ENCODE measurements at regions not wholly inside any gene's neighbourhood (a gene's known extent, or its start where the extent isn't known, plus 50 kb on each side); places are given as distances from the start of the nearest gene placed in this dataset.

- no peak for DNase-seq (ENCODE audit: extremely low spot score)
- POLR2A ChIA-PET: no interaction called here
- CTCF ChIA-PET: no interaction called here
- TF ChIP-seq LEF1 (IDR thresholded peaks at IDR 0.05; ENCODE audit: borderline replicate concordance) (no peak), SUZ12 (IDR thresholded peaks at IDR 0.05) (no peak), NFRKB (IDR thresholded peaks at IDR 0.05) (no peak)
These were observed 616.2 kb upstream of the SPRY2 start for GRCh38 chr13:80957019-80957655.

GRCh38 chr13:80955501-80955900 is 614.6 kb upstream of the SPRY2 start:
- POLR2A ChIA-PET: no interaction called here
- no peak for DNase-seq (ENCODE audit: extremely low spot score)
- CTCF ChIA-PET: no interaction called here
- TF ChIP-seq HDGF (IDR thresholded peaks at IDR 0.05; ENCODE audit: borderline replicate concordance) (no peak), SP1 (IDR thresholded peaks at IDR 0.05) (no peak), CTBP1 (IDR thresholded peaks at IDR 0.05; ENCODE audit: borderline replicate concordance) (no peak), ELF4 (IDR thresholded peaks at IDR 0.05) (no peak), FOXM1 (IDR thresholded peaks at IDR 0.05; ENCODE audit: borderline replicate concordance) (no peak), NFRKB (IDR thresholded peaks at IDR 0.05) (no peak), SUZ12 (IDR thresholded peaks at IDR 0.05) (no peak), LEF1 (IDR thresholded peaks at IDR 0.05; ENCODE audit: borderline replicate concordance) (no peak), PKNOX1 (IDR thresholded peaks at IDR 0.05) (no peak), L3MBTL2 (conservative IDR thresholded peaks at IDR 0.05) (no peak)

GRCh38 chr13:80952158-80952557 is 611.2 kb upstream of the SPRY2 start:
- CTCF ChIA-PET: interaction anchor here (0.5 kb wide), 1 partner anchor 261 kb away, joined by 4 read pairs; no protein-coding TSS in a partner anchor
- TF ChIP-seq SUZ12 (IDR thresholded peaks at IDR 0.05) (no peak), PKNOX1 (IDR thresholded peaks at IDR 0.05) (no peak), FOXK2 (IDR thresholded peaks at IDR 0.05) (no peak), L3MBTL2 (conservative IDR thresholded peaks at IDR 0.05) (no peak), ARNT (IDR thresholded peaks at IDR 0.05) (no peak), ZNF384 (IDR thresholded peaks at IDR 0.05) (no peak), SP1 (IDR thresholded peaks at IDR 0.05) (no peak), FOXM1 (IDR thresholded peaks at IDR 0.05; ENCODE audit: borderline replicate concordance) (no peak), LEF1 (IDR thresholded peaks at IDR 0.05; ENCODE audit: borderline replicate concordance) (no peak), TARDBP (IDR thresholded peaks at IDR 0.05) (no peak), CTBP1 (IDR thresholded peaks at IDR 0.05; ENCODE audit: borderline replicate concordance) (no peak), FOXA1 (IDR thresholded peaks at IDR 0.05) (no peak), BHLHE40 (IDR thresholded peaks at IDR 0.05; ENCODE audit: borderline replicate concordance) (no peak), ELF4 (IDR thresholded peaks at IDR 0.05) (no peak), NFRKB (IDR thresholded peaks at IDR 0.05) (no peak), HDGF (IDR thresholded peaks at IDR 0.05; ENCODE audit: borderline replicate concordance) (no peak)
- DNase-seq (ENCODE audit: extremely low spot score): no peak
- POLR2A ChIA-PET: no interaction called here

- TF ChIP-seq ELF4 (IDR thresholded peaks at IDR 0.05) (no peak), FOXK2 (IDR thresholded peaks at IDR 0.05) (no peak), LEF1 (IDR thresholded peaks at IDR 0.05; ENCODE audit: borderline replicate concordance) (no peak), FOXM1 (IDR thresholded peaks at IDR 0.05; ENCODE audit: borderline replicate concordance) (no peak), ARNT (IDR thresholded peaks at IDR 0.05) (no peak), PKNOX1 (IDR thresholded peaks at IDR 0.05) (no peak), FOXA1 (IDR thresholded peaks at IDR 0.05) (no peak), L3MBTL2 (conservative IDR thresholded peaks at IDR 0.05) (no peak)
- CTCF ChIA-PET: no interaction called here
- DNase-seq (ENCODE audit: extremely low spot score): no peak
- POLR2A ChIA-PET: no interaction called here
These were observed 605.3 kb upstream of the SPRY2 start for GRCh38 chr13:80946008-80946802.

- no peak for TF ChIP-seq ZNF384 (IDR thresholded peaks at IDR 0.05)
- no peak for TF ChIP-seq CTBP1 (IDR thresholded peaks at IDR 0.05; ENCODE audit: borderline replicate concordance)
- no peak for TF ChIP-seq HDGF (IDR thresholded peaks at IDR 0.05; ENCODE audit: borderline replicate concordance)
- no peak for TF ChIP-seq FOXK2 (IDR thresholded peaks at IDR 0.05)
- TF ChIP-seq FOXA1 (IDR thresholded peaks at IDR 0.05): no peak
- no peak for TF ChIP-seq TARDBP (IDR thresholded peaks at IDR 0.05)
- no peak for TF ChIP-seq NFRKB (IDR thresholded peaks at IDR 0.05)
- ChIA-PET CTCF (no interaction called here), POLR2A (no interaction called here)
- DNase-seq (ENCODE audit: extremely low spot score): no peak
These were observed 604.4 kb upstream of the SPRY2 start for GRCh38 chr13:80945328-80945727.

- POLR2A ChIA-PET: no interaction called here
- CTCF ChIA-PET: no interaction called here
- no peak for DNase-seq (ENCODE audit: extremely low spot score)
- TF ChIP-seq BHLHE40 (IDR thresholded peaks at IDR 0.05; ENCODE audit: borderline replicate concordance) (no peak), TARDBP (IDR thresholded peaks at IDR 0.05) (no peak)
These were observed 598.7 kb upstream of the SPRY2 start for GRCh38 chr13:80939581-80939980.

GRCh38 chr13:80931766-80932165 is 590.8 kb upstream of the SPRY2 start:
- ChIA-PET POLR2A (no interaction called here), CTCF (no interaction called here)
- no peak for DNase-seq (ENCODE audit: extremely low spot score)
- TF ChIP-seq BHLHE40 (IDR thresholded peaks at IDR 0.05; ENCODE audit: borderline replicate concordance): no peak
- no peak for TF ChIP-seq CTBP1 (IDR thresholded peaks at IDR 0.05; ENCODE audit: borderline replicate concordance)
- no peak for TF ChIP-seq LEF1 (IDR thresholded peaks at IDR 0.05; ENCODE audit: borderline replicate concordance)
- no peak for TF ChIP-seq ARNT (IDR thresholded peaks at IDR 0.05)
- no peak for TF ChIP-seq ZNF384 (IDR thresholded peaks at IDR 0.05)
